Body of pancreas (tissue), 4 donors: ENCODE measurements at regions not wholly inside any gene's neighbourhood (a gene's known extent, or its start where the extent isn't known, plus 50 kb on each side); places are given as distances from the start of the nearest gene placed in this dataset.
A peak's percentile ranks its signal among the peaks of the same experiment; 100 is the strongest.

Experiments used
- ATAC-seq: fragments of 150-250 bp; one replicate; pipeline ENCODE4 v1.9.1; 2016
- DNase-seq, 4 donors: peaks; one replicate each; pipeline ENCODE4 v3.0.0-alpha.2; 2019
- H3K27ac ChIP-seq, 4 donors: fragments of 200-600 bp; sonication (generic); 1 replicate in 3 of 4; 2 replicates in 1 of 4; pipeline versions ENCODE4 v1.5.1 to v1.6.1; 2016 to 2019; ENCODE audit warnings: mild to moderate bottlenecking in 1 of 4, mixed read lengths in 1 of 4, moderate library complexity in 1 of 4
- H3K27me3 ChIP-seq, 2 donors: fragments of 200-600 bp; sonication (generic); one replicate each; pipeline ENCODE4 v1.6.0; 2016; ENCODE audit warnings: mild to moderate bottlenecking in 1 of 2
- H3K36me3 ChIP-seq, 2 donors: fragments of 200-600 bp; sonication (generic); replicated peaks in 1 of 2; 2 replicates each; pipeline ENCODE4 v1.5.1; 2016; ENCODE audit warnings: low read depth in 2 of 2; ENCODE audit not compliant: insufficient read depth in 1 of 2
- H3K4me1 ChIP-seq: fragments of 200-600 bp; sonication (generic); one replicate; pipeline ENCODE4 v1.6.0; 2016
- H3K4me3 ChIP-seq, 2 donors: fragments of 200-600 bp; sonication (generic); 1 replicate in 1 of 2; 2 replicates in 1 of 2; pipeline ENCODE4 v1.5.1; 2016 to 2019
- H3K9me3 ChIP-seq, 3 donors: fragments of 200-600 bp; sonication (generic); 1 replicate in 2 of 3; 2 replicates in 1 of 3; pipeline ENCODE4 v1.5.1; 2016
- CTCF ChIP-seq, 7 experiments: fragments of 450-650 bp in 4 of 7; fragments of 200-600 bp in 3 of 7; sonication (generic) in 3 of 7; IDR thresholded peaks; one replicate each; pipeline ENCODE4 v1.5.1; 2016 to 2019; ENCODE audit warnings: antibody characterized with exemption in 7 of 7
- POLR2A ChIP-seq, 3 donors: fragments of 450-650 bp; IDR thresholded peaks; one replicate each; pipeline ENCODE4 v1.6.1; 2016; ENCODE audit warnings: antibody characterized with exemption in 3 of 3, mild to moderate bottlenecking in 2 of 3
- WGBS, 2 donors: methylation state at CpG; one replicate each; pipeline ENCODE4 v1.1.5; 2017; 5-methylcytosine and 5-hydroxymethylcytosine counted together
- intact Hi-C: fragments of 100-400 bp; cut with DNase I; formaldehyde crosslinking; loops from one replicate; pipeline ENCODE4 v1.15.1; 2023

- Histone ChIP-seq H3K9me3 (no peaks in the 10 kb centered on the region), H3K27me3 (no peaks in the 10 kb centered on the region), H3K4me1 (no peaks in the 10 kb centered on the region), H3K4me3 (no peak overlapping the region), H3K36me3 (no peaks in the 10 kb centered on the region), H3K27ac (no peak overlapping the region)
- no peak for ATAC-seq
- WGBS, 2 donors = 80 to 82% methylated on average over 4 of the region's 4 CpGs
- intact Hi-C loops = no loop called here
- TF ChIP-seq CTCF (IDR thresholded peaks at IDR 0.05) (no peak), POLR2A (IDR thresholded peaks at IDR 0.05) (no peak)
- DNase-seq = no peak
These were observed 338.3 kb upstream of the AUTS2 start for GRCh38 chr7:69260023-69260422.

- TF ChIP-seq CTCF (IDR thresholded peaks at IDR 0.05) = no peak
- no peak for TF ChIP-seq POLR2A (IDR thresholded peaks at IDR 0.05)
- intact Hi-C loops = no loop called here
- H3K4me1 ChIP-seq = no peaks in the 10 kb centered on the region
- H3K27me3 ChIP-seq = no peaks in the 10 kb centered on the region
- no peaks in the 10 kb centered on the region for H3K36me3 ChIP-seq
- ATAC-seq (no peak), DNase-seq (no peak)
- no peak overlapping the region for H3K27ac ChIP-seq
- H3K9me3 ChIP-seq = no peaks in the 10 kb centered on the region
- H3K4me3 ChIP-seq = no peak overlapping the region
These were observed 334.7 kb upstream of the AUTS2 start for GRCh38 chr7:69263550-69263949.

GRCh38 chr7:69269806-69270205, 328.5 kb upstream of the AUTS2 start:
- Histone ChIP-seq H3K4me1 (no peaks in the 10 kb centered on the region), H3K9me3 (no peaks in the 10 kb centered on the region), H3K36me3 (no peaks in the 10 kb centered on the region), H3K27me3 (no peaks in the 10 kb centered on the region), H3K27ac (no peak overlapping the region), H3K4me3 (no peak overlapping the region)
- 55 to 58% methylated on average over 4 of the region's 4 CpGs for WGBS, 2 donors
- no peak for DNase-seq
- intact Hi-C loops = no loop called here
- TF ChIP-seq POLR2A (IDR thresholded peaks at IDR 0.05) (no peak), CTCF (IDR thresholded peaks at IDR 0.05) (no peak)
- no peak for ATAC-seq

GRCh38 chr7:69272101-69272500, 326.2 kb upstream of the AUTS2 start:
- no peaks in the 10 kb centered on the region for H3K36me3 ChIP-seq
- intact Hi-C loops = no loop called here
- WGBS, 2 donors = 50 to 58% methylated on average over 1 of the region's 1 CpG
- no peak for DNase-seq
- H3K4me3 ChIP-seq = no peak overlapping the region
- no peak for ATAC-seq
- no peaks in the 10 kb centered on the region for H3K27me3 ChIP-seq
- no peak for TF ChIP-seq POLR2A (IDR thresholded peaks at IDR 0.05)
- no peak for TF ChIP-seq CTCF (IDR thresholded peaks at IDR 0.05)
- H3K4me1 ChIP-seq = no peaks in the 10 kb centered on the region
- no peak overlapping the region for H3K27ac ChIP-seq
- no peaks in the 10 kb centered on the region for H3K9me3 ChIP-seq

GRCh38 chr7:69276011-69276729, 322.1 kb upstream of the AUTS2 start:
- Histone ChIP-seq H3K4me3 (no peak overlapping the region), H3K9me3 (no peaks in the 10 kb centered on the region), H3K4me1 (no peaks in the 10 kb centered on the region), H3K27me3 (no peaks in the 10 kb centered on the region), H3K36me3 (no peaks in the 10 kb centered on the region), H3K27ac (no peak overlapping the region)
- WGBS, 2 donors = 68 to 87% methylated on average over 3 of the region's 3 CpGs
- TF ChIP-seq POLR2A (IDR thresholded peaks at IDR 0.05) (no peak), CTCF (IDR thresholded peaks at IDR 0.05) (no peak)
- peak in 1 of 4 donors; percentile 11 for DNase-seq
- intact Hi-C loops = no loop called here
- no peak for ATAC-seq
